IMR-90 (cell line): ENCODE measurements at regions not wholly inside any gene's neighbourhood (a gene's known extent, or its start where the extent isn't known, plus 50 kb on each side); places are given as distances from the start of the nearest gene placed in this dataset.

Source experiments
- ATAC-seq: fragments of 200-7000 bp; cut with Tn5 transposase; 2 replicates; pipeline ENCODE4 v1.9.1; 2020; ENCODE audit warnings: low read depth, mild to moderate bottlenecking, moderate library complexity
- BruUV-seq: library from RNA; stranded (reverse); fragments of 400-500 nt; replicated peaks from 2 replicates; lab custom pipeline; 2021; lab: Mats Ljungman, UMichigan
- CTCF ChIA-PET: fragments of 300-600 bp; formaldehyde crosslinking; extraction: SDS; loops from one replicate; lab custom pipeline; 2021; ENCODE audit warnings: antibody characterized with exemption; lab: Yijun Ruan, JAX
- POLR2A ChIA-PET: fragments of 300-600 bp; sonication (Branson Sonifier 250); formaldehyde crosslinking; loops from one replicate; lab custom pipeline; 2022; ENCODE audit warnings: antibody characterized with exemption; ENCODE audit not compliant: unreplicated experiment; lab: Charles Lee
- DNase-seq: peaks from one replicate; pipeline ENCODE4 v3.0.0; 2013
- H2AFZ ChIP-seq: replicated peaks from 2 replicates; pipeline ENCODE3; 2013; ENCODE audit warnings: low read length, mild to moderate bottlenecking; ENCODE audit not compliant: poor library complexity
- H2AK5ac ChIP-seq: 2 replicates; pipeline ENCODE4 v1.6.1; 2013; ENCODE audit warnings: low read depth, low read length, inconsistent platforms
- H2AK9ac ChIP-seq: replicated peaks from 2 replicates; pipeline ENCODE3; 2013; ENCODE audit warnings: mild to moderate bottlenecking, low read depth, low read length, moderate library complexity; ENCODE audit not compliant: poor library complexity
- H2BK120ac ChIP-seq: 2 replicates; pipeline ENCODE4 v1.6.1; 2013; ENCODE audit warnings: low read depth, low read length, inconsistent platforms
- H2BK15ac ChIP-seq: 3 replicates; pipeline ENCODE4 v1.6.1; 2013; ENCODE audit warnings: low read depth, low read length, inconsistent platforms
- H2BK20ac ChIP-seq: 2 replicates; pipeline ENCODE4 v1.6.1; 2013; ENCODE audit warnings: low read depth, mild to moderate bottlenecking, inconsistent platforms, low read length, moderate library complexity
- H2BK5ac ChIP-seq: 2 replicates; pipeline ENCODE4 v1.6.1; 2013; ENCODE audit warnings: mild to moderate bottlenecking, low read depth, low read length, inconsistent platforms; ENCODE audit not compliant: poor library complexity, severe bottlenecking
- H3K14ac ChIP-seq: replicated peaks from 2 replicates; pipeline ENCODE4 v1.6.1; 2013; ENCODE audit warnings: low read depth, low read length, inconsistent platforms
- H3K18ac ChIP-seq: 2 replicates; pipeline ENCODE4 v1.6.1; 2013; ENCODE audit warnings: low read depth, low read length, control low read depth
- H3K23ac ChIP-seq: 2 replicates; pipeline ENCODE4 v1.6.1; 2013; ENCODE audit warnings: low read depth, low read length, inconsistent platforms
- H3K27ac ChIP-seq: 2 replicates; pipeline ENCODE4 v1.5.1; 2013; ENCODE audit warnings: mild to moderate bottlenecking, control low read depth, low read length; ENCODE audit not compliant: insufficient read depth
- H3K27me3 ChIP-seq: 2 replicates; pipeline ENCODE4 v1.6.1; 2013; ENCODE audit warnings: low read length; ENCODE audit not compliant: control insufficient read depth, insufficient read depth
- H3K36me3 ChIP-seq: 2 replicates; pipeline ENCODE4 v1.6.1; 2013; ENCODE audit warnings: low read length, mixed read lengths; ENCODE audit not compliant: control insufficient read depth, insufficient read depth
- H3K4ac ChIP-seq: 2 replicates; pipeline ENCODE4 v1.6.1; 2013; ENCODE audit warnings: low read depth, low read length, inconsistent platforms
- H3K4me1 ChIP-seq: 2 replicates; pipeline ENCODE4 v1.6.1; 2013; ENCODE audit warnings: low read length, mixed read lengths; ENCODE audit not compliant: control insufficient read depth, insufficient read depth
- H3K4me2 ChIP-seq: 2 replicates; pipeline ENCODE4 v1.6.1; 2013; ENCODE audit warnings: low read depth, mild to moderate bottlenecking, control low read depth, low read length, moderate library complexity
- H3K4me3 ChIP-seq: 2 replicates; pipeline ENCODE4 v1.5.1; 2013; ENCODE audit warnings: low read depth, mild to moderate bottlenecking, control low read depth, low read length, moderate library complexity; ENCODE audit not compliant: insufficient read depth
- H3K56ac ChIP-seq: 2 replicates; pipeline ENCODE4 v1.6.1; 2013; ENCODE audit warnings: low read length, inconsistent platforms; ENCODE audit not compliant: insufficient read depth; ENCODE audit errors: extremely low read depth
- H3K79me1 ChIP-seq, 2 experiments: 2 replicates each; pipeline ENCODE4 v1.6.1; 2013; ENCODE audit warnings: low read length in 2 of 2, inconsistent platforms in 1 of 2, low read depth in 1 of 2
- H3K9ac ChIP-seq: 2 replicates; pipeline ENCODE4 v1.6.1; 2013; ENCODE audit warnings: low read depth, low read length, control low read depth
- H3K9me1 ChIP-seq: 2 replicates; pipeline ENCODE4 v1.6.1; 2013; ENCODE audit warnings: low read length, inconsistent platforms; ENCODE audit not compliant: insufficient read depth
- H3K9me3 ChIP-seq: 2 replicates; pipeline ENCODE4 v1.6.1; 2013; ENCODE audit warnings: low read length; ENCODE audit not compliant: control insufficient read depth, insufficient read depth
- H4K20me1 ChIP-seq: 2 replicates; pipeline ENCODE4 v1.6.1; 2013; ENCODE audit warnings: low read length, inconsistent platforms; ENCODE audit not compliant: insufficient read depth
- H4K5ac ChIP-seq: 2 replicates; pipeline ENCODE4 v1.6.1; 2013; ENCODE audit warnings: mild to moderate bottlenecking, low read depth, low read length, control low read depth
- H4K8ac ChIP-seq, 2 experiments: 2 replicates each; pipeline ENCODE4 v1.6.1; 2013; ENCODE audit warnings: low read depth in 2 of 2, low read length in 2 of 2, control low read depth in 1 of 2, inconsistent platforms in 1 of 2
- H4K91ac ChIP-seq: 2 replicates; pipeline ENCODE4 v1.6.1; 2013; ENCODE audit warnings: low read depth, low read length, inconsistent platforms; ENCODE audit not compliant: insufficient read depth
- BHLHE40 ChIP-seq: fragments of 150-350 bp; IDR thresholded peaks from 2 replicates; pipeline ENCODE4 v1.6.1; 2016; ENCODE audit warnings: mild to moderate bottlenecking, low read depth, low read length
- CEBPB ChIP-seq: IDR thresholded peaks from 2 replicates; pipeline ENCODE4 v1.6.1; 2012; ENCODE audit warnings: low read depth, low read length, improper control_type of control experiment
- CHD1 ChIP-seq: IDR thresholded peaks from 2 replicates; pipeline ENCODE4 v1.6.1; 2012; ENCODE audit warnings: low read depth, low read length, improper control_type of control experiment
- ELK1 ChIP-seq: fragments of 150-350 bp; IDR thresholded peaks from 2 replicates; pipeline ENCODE4 v1.6.1; 2016; ENCODE audit warnings: low read depth, mild to moderate bottlenecking, low read length, moderate library complexity, borderline replicate concordance
- FOS ChIP-seq: fragments of 150-350 bp; IDR thresholded peaks from 2 replicates; pipeline ENCODE4 v1.6.1; 2016; ENCODE audit warnings: low read depth, low read length
- MAFK ChIP-seq: IDR thresholded peaks from 2 replicates; pipeline ENCODE4 v1.6.1; 2012; ENCODE audit warnings: low read depth, low read length, improper control_type of control experiment
- MXI1 ChIP-seq: IDR thresholded peaks from 2 replicates; pipeline ENCODE4 v1.6.1; 2012; ENCODE audit warnings: low read depth, mild to moderate bottlenecking, low read length, moderate library complexity, borderline replicate concordance
- NFE2L2 ChIP-seq: fragments of 150-350 bp; IDR thresholded peaks from 2 replicates; pipeline ENCODE4 v1.6.1; 2016; ENCODE audit warnings: low read depth, mild to moderate bottlenecking, low read length
- POLR2A ChIP-seq: IDR thresholded peaks from 2 replicates; pipeline ENCODE4 v1.6.1; 2012; ENCODE audit warnings: mild to moderate bottlenecking, low read depth, low read length
- RAD21 ChIP-seq: IDR thresholded peaks from 2 replicates; pipeline ENCODE4 v1.6.1; 2012; ENCODE audit warnings: low read length, improper control_type of control experiment
- RCOR1 ChIP-seq: IDR thresholded peaks from 2 replicates; pipeline ENCODE4 v1.6.1; 2012; ENCODE audit warnings: mild to moderate bottlenecking, low read length, improper control_type of control experiment; ENCODE audit not compliant: insufficient replicate concordance
- RFX5 ChIP-seq: IDR thresholded peaks from 2 replicates; pipeline ENCODE4 v1.8.0; 2012; ENCODE audit warnings: low read depth, mild to moderate bottlenecking, low read length, moderate library complexity
- USF2 ChIP-seq: fragments of 150-350 bp; IDR thresholded peaks from 2 replicates; pipeline ENCODE4 v1.6.1; 2017; ENCODE audit warnings: mild to moderate bottlenecking, antibody characterized with exemption, low read length, low read depth
- dilution Hi-C: fragments of 300-500 bp; cut with HindIII; formaldehyde crosslinking; loops from one replicate; pipeline ENCODE4 v1.14.3; 2018; ENCODE audit warnings: low sequenced_read_pairs; ENCODE audit not compliant: unreplicated experiment
- in situ Hi-C: fragments of 300-500 bp; cut with MboI; formaldehyde crosslinking; loops from 3 replicates; pipeline ENCODE4 v1.14.3; 2019; ENCODE audit warnings: low sequenced_read_pairs, inconsistent platforms, mixed read lengths
- intact Hi-C: fragments of 100-400 bp; cut with micrococcal nuclease; formaldehyde crosslinking; loops from 2 replicates; pipeline ENCODE4 v1.10.0; 2022

DNA sequence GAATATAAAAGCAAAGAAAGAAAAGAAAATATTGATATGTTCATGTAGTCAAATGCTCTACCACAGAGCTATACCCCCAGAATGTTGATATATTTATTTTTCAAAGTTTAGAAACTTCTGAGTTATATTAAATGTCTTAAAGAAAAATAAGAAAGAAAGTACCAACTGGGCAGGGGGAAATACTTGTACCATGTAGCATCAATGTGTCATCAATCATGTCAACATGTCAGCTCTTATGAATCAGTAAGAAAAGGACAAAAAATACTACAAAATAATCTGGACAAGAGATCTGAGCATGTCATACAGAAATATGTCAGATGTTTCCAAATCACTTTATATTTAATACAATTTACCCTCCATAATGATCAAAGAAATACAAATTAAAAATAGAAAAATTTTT lies 595.1 kb upstream of the ATP2B1 start:
- intact Hi-C loops = no loop called here
- Histone ChIP-seq H2AK5ac (no peak overlapping the region), H2BK120ac (no peak overlapping the region), H3K4ac (no peak overlapping the region), H3K27me3 (no peaks in the 10 kb centered on the region), H3K14ac (no peak overlapping the region), H2BK20ac (no peak overlapping the region), H3K4me3 (no peak overlapping the region), H3K56ac (no peak overlapping the region), H3K9me1 (no peaks in the 10 kb centered on the region), H4K8ac (no peak overlapping the region), H3K18ac (no peak overlapping the region), H3K36me3 (no peaks in the 10 kb centered on the region), H2AFZ (no peak overlapping the region), H3K4me2 (no peak overlapping the region), H2BK5ac (no peak overlapping the region), H3K23ac (no peak overlapping the region), H3K79me1 (no peaks in the 10 kb centered on the region), H4K91ac (no peak overlapping the region), H4K5ac (no peak overlapping the region), H3K9ac (no peak overlapping the region), H4K20me1 (no peaks in the 10 kb centered on the region), H2AK9ac (no peak overlapping the region), H3K4me1 (no peaks in the 10 kb centered on the region), H3K9me3 (no peaks in the 10 kb centered on the region), H2BK15ac (no peak overlapping the region), H3K27ac (no peak overlapping the region)
- in situ Hi-C loops = no loop called here
- dilution Hi-C loops = no loop called here
- CTCF ChIA-PET = interaction anchor here (0.8 kb wide), 1 partner anchor 8 kb away, joined by 3 read pairs; no protein-coding TSS in a partner anchor
- DNase-seq (no peak), ATAC-seq (no peak)
- no TSS peak for BruUV-seq
- POLR2A ChIA-PET = no interaction called here
- no peak for TF ChIP-seq FOS
- no peak for TF ChIP-seq POLR2A
- TF ChIP-seq RFX5 = no peak
- no peak for TF ChIP-seq CHD1
- no peak for TF ChIP-seq BHLHE40
- TF ChIP-seq RAD21 = no peak
- no peak for TF ChIP-seq ELK1
- TF ChIP-seq USF2 = no peak
- no peak for TF ChIP-seq NFE2L2
- no peak for TF ChIP-seq MXI1
- TF ChIP-seq MAFK = no peak
- TF ChIP-seq RCOR1 = no peak
- TF ChIP-seq CEBPB = no peak
